Stimulated activated CD8-positive, alpha-beta memory T cell treated with anti-CD3 and anti-CD28 coated beads, Interleukin-12 subunit alpha, Interleukin-12 subunit beta, amount 100 ng/mL, for 24 hours (primary cell): ENCODE measurements at regions not wholly inside any gene's neighbourhood (a gene's known extent, or its start where the extent isn't known, plus 50 kb on each side); places are given as distances from the start of the nearest gene placed in this dataset.
"Not testable (repeated sequence)": the region's sequence is repeated elsewhere in the genome, so short reads cannot be mapped to it uniquely, and the experiment has no call there.

Experiments used
- DNase-seq: peaks from one replicate; pipeline ENCODE4 v3.0.0-alpha.2; 2020; ENCODE audit errors: extremely low read depth

GRCh38 chr7:67912437-67912836 is 915.8 kb downstream of the TYW1 start:
- DNase-seq, result no peak

DNA sequence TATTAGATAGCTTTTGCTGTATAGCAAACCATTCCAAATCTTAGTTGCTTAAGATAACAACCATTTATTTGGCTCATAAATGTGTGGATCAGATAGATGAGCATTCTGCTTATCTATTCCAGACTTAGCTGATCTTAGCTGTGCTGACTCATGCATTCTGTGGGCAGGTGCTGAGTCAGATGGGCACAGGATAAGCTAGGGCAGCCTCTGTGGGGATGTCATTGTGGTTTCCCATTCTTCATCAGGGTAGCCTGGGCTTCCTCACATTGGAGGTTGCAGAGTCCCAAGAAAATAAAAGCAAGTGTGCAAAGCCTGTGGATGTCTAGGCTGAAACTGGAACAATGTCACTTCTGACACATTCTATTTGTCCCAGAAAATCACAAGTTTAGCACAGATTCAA is 917.0 kb downstream of the TYW1 start:
- DNase-seq, result no peak

DNA sequence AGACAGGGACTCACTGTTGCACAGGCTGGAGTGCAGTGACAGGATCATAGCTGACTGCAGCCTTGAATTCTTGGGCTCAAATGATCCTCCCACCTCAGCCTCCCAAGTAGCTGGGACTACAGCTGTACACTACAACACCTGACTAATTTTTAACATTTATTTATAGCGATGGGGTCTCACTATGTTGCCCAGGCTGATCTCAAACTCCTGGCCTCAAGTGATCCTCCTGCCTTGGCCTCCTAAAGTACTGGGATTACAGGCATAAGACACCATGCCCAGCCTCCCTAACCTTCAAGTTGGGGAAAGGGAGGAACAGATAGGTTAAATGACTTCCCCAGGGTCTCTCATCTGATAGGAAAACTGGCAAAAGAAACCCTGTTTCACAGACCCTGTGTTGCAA is 919.5 kb downstream of the TYW1 start:
- not testable (repeated sequence) for DNase-seq

DNA sequence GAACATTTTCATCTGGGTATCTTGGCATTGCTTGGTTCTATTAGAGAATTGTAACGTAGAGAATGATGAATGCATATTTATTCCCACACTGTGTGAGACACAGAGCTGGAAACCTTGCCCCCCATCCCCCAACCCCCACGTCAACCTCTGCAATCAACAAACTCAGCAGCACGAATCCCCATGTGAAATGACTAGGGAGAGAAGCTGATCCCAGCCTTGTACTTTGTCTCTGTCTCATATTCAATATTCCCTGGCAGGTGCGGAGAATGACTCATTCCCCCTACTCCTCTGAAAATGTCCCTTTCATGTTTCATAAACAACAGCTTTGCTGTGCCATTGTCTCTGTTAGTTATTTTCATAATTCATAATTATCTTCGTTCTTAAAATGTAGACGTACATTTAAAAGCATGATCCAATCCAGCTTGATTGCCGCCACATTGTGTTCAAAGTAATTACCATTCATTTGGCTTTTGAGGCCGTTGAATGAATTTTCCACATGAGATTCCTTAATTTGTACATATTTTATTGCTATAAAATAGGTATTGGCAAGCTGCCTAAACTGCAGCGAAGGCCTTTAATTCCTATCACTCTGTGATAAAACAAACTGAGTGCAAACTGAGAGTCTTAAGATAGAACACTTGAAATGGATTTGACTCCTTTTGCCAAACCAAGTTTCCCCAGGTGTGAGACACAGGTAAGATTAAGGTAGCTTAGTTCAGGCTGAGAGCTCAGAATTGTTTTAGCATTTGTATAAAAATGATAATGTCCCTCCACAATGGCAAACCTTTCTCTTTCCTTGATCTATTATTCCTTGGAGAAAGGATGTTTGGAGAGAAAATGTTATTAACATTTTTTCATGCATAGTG is 920.2 kb downstream of the TYW1 start:
- no peak for DNase-seq

- DNase-seq, result no peak
Measured at GRCh38 chr7:67917437-67917755, 920.8 kb downstream of the TYW1 start.

GRCh38 chr7:67918158-67918557 is 921.5 kb downstream of the TYW1 start:
- DNase-seq, result no peak

GRCh38 chr7:67923286-67923685 is 926.7 kb downstream of the TYW1 start:
- no peak for DNase-seq

- DNase-seq, result no peak
Measured at GRCh38 chr7:67928141-67928540, 931.5 kb downstream of the TYW1 start.

GRCh38 chr7:67936447-67936846 is 939.8 kb downstream of the TYW1 start:
- DNase-seq, result not testable (repeated sequence)

GRCh38 chr7:67940400-67940799 is 943.8 kb downstream of the TYW1 start:
- DNase-seq, result no peak

DNA sequence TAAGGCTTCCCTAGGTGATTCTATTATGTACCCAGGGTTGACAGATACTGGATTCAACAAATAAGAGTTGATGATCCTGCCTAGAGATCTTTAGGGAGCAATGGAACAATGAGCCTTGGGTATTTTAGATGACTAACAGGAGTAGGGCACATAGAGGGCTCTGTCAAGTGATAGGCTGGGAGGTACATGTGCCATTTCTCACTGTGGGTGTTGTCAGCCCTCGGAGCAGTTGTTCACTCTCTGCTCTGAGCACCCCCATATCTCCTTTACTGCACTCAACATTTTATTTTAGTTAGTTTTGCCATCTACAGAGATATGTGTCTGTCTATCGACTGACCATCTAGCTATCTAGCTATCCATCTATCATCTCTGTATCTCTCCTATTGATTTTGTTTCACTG is 950.6 kb downstream of the TYW1 start:
- no peak for DNase-seq

DNA sequence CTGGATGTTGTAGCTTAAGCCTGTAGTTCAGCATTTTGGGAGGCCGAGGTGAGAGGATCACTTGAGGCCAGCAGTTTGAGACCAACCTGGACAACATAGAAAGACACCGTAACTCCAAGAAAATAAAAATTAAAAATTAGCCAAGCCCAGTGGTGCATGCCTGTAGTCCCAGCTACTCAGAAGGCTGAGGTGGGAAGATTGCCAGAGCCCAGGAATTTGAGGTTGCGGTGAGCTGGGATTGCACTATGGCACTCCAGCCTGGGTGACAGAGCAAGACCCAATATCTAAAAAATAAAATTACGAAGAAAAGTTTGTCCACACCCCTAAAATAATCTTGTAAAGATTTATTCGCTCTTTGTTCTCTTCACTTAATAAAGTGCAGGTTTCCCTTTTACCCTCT is 951.0 kb downstream of the TYW1 start:
- no peak for DNase-seq

DNA sequence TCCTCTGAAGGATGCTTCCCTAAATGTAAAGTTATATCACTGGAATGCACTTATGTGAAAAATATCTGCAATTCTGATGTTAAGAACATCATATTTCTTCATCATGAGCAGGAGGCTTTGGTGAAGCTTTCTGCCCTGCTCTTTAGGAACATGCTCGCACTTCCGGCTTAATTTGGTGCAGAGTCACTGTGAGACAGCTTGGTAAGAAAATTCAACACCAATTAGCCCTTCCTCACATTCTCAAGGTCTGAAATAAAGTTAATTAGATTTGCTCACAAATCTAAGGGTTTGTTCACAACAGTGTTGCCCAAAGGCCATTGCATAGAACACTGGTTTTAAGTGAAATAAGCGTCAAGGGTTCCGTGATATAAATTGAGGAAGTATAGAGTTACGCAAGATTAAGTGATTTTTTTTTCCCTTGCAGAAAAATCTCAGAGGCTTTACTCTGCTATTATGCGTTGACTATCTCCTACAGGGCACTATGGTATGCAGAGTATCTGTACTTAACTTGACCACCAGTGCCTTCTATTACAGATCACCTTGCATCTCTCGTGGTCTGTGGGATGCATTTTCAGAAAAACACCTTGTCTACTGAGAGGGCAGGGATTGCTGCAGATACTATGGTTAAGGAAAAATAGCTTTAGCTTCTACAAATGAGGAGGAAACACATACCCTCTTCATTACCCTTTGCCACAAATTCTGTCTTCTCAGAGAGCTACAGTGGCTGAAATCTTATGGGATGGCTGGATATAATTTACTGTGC is 953.9 kb downstream of the TYW1 start:
- no peak for DNase-seq

- DNase-seq, result no peak
Measured at GRCh38 chr7:67955061-67955460, 958.4 kb downstream of the TYW1 start.

DNA sequence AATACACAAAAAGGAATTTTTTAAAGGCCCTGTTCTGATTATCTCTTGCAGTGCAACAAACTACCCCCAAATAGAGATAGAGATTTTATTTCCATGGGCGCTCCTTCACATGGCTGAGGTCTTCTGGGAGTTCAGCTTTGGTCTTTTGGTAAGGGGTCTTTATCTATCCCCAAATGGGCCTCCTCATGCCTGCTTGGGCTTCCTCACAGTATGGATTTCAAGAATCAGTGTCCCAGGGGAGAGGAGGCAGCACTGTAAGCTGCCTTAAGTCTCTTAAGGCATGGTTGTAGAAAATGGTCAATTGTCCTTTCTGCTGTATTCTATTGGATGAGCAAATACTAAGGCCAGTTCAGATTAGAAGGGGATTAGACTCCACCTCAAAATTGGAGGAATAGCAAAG is 966.2 kb downstream of the TYW1 start:
- no peak for DNase-seq

- DNase-seq, result no peak
Measured at GRCh38 chr7:67976490-67976889, 979.9 kb downstream of the TYW1 start.

DNA sequence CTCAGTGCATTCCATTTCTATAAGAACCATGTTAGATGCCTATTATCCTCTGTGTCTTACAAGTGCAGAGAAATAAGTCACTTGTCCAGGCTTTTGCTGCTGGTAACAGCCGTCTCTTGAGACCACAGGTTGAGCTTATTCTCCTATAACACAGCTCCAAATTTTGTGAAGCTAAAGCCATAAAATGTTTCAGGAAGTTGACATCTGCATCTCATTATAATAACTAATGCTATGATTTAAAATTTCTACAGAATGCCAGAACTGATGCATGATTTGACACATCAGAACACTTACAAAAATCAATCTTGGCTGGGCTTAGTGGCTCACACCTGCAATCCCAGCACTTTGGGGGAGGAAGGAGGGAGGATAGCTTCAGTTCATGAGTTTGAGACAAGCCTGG is 986.9 kb downstream of the TYW1 start:
- DNase-seq, result no peak

GRCh38 chr7:67984326-67984725 is 987.7 kb downstream of the TYW1 start:
- no peak for DNase-seq

GRCh38 chr7:67989142-67989541 is 992.5 kb downstream of the TYW1 start:
- no peak for DNase-seq

DNA sequence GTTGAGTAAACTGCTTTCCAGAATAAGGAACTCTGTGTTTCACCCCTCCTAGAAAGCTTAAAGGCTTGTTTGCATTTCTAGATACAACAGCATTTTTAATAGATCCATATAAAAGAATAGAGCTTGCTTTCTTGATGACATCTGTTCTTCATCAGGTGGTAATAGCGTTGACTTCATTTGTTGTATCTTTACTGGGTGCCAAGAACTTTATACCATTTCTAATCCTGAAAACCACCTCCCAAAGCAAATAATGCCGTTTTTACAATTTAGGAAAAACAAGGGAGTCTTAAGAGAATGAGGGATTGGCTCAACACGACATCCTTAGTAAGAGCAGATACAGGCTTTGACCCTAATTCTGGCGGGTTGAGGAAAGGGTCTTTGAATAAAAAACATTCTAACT is 993.4 kb downstream of the TYW1 start:
- DNase-seq, result no peak

- no peak for DNase-seq
Measured at GRCh38 chr7:67990716-67991115, 994.1 kb downstream of the TYW1 start.

DNA sequence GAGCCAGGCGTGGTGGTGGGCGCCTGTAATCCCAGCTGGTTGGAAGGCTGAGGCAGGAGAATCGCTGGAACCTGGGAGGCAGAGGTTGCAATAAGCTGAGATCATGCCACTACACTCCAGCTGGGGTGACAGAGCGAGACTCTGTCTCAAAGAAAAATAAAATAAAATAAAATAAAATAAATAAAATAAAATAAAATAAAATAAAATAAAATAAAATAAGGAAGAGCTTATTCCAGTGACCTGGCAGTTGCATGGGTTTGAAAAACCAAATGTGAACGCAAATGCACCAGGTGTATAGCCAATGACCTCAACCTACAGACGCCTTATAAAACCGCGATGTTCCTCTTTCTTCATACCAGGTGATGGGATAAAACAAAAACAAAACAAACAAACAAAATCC is 995.7 kb downstream of the TYW1 start:
- no peak for DNase-seq

GRCh38 chr7:68005992-68006391 is 1009.4 kb downstream of the TYW1 start:
- DNase-seq, result no peak
